GM12878 (cell line): ENCODE measurements at regions not wholly inside any gene's neighbourhood (a gene's known extent, or its start where the extent isn't known, plus 50 kb on each side); places are given as distances from the start of the nearest gene placed in this dataset.

Source experiments
- ATAC-seq: fragments of 200-7000 bp; cut with Tn5 transposase; 3 replicates; pipeline ENCODE4 v1.9.1; 2020; ENCODE audit warnings: mild to moderate bottlenecking, moderate library complexity
- BruUV-seq: library from RNA; stranded (reverse); fragments of 400-500 nt; replicated peaks from 2 replicates; lab custom pipeline; 2021; lab: Mats Ljungman, UMichigan
- CTCF ChIA-PET: fragments of 300-600 bp; sonication (Branson Sonifier 250); formaldehyde crosslinking; extraction: SDS; loops from one replicate; lab custom pipeline; 2021; ENCODE audit warnings: inconsistent platforms; lab: Yijun Ruan, JAX
- POLR2A ChIA-PET: fragments of 350-600 bp; formaldehyde crosslinking; extraction: SDS; loops from one replicate; lab custom pipeline; 2021; ENCODE audit warnings: inconsistent platforms; lab: Charles Lee
- RAD21 ChIA-PET: fragments of 300-600 bp; sonication (Branson Sonifier 250); formaldehyde crosslinking; loops from one replicate; lab custom pipeline; 2023; ENCODE audit warnings: antibody characterized with exemption; ENCODE audit not compliant: unreplicated experiment; lab: Charles Lee
- SMC1A ChIA-PET: fragments of 300-600 bp; sonication (Branson Sonifier 250); formaldehyde crosslinking; loops from one replicate; lab custom pipeline; 2023; ENCODE audit not compliant: unreplicated experiment, uncharacterized antibody; lab: Charles Lee
- DNase-seq: peaks from one replicate; pipeline ENCODE4 v3.0.0-alpha.2; 2011; ENCODE audit warnings: low read depth, low spot score
- FAIRE-seq: peaks from 3 replicates; lab custom pipeline; 2011; peaks lifted over from hg19 to GRCh38; lab: Jason Lieb, UNC
- H2AFZ ChIP-seq: 2 replicates; pipeline ENCODE4 v1.6.0; 2011; ENCODE audit warnings: low read depth, low read length, control low read depth; ENCODE audit not compliant: control insufficient read depth
- H3K27ac ChIP-seq: 2 replicates; pipeline ENCODE4 v1.5.1; 2011; ENCODE audit warnings: control low read depth; ENCODE audit not compliant: control insufficient read depth, insufficient read depth
- H3K27me3 ChIP-seq, 2 experiments: replicated peaks in 1 of 2; 2 replicates each; pipeline versions ENCODE4 v1.6.0 to v1.6.1; 2011; ENCODE audit warnings: low read length in 1 of 2; ENCODE audit not compliant: control insufficient read depth in 2 of 2, insufficient read depth in 2 of 2
- H3K36me3 ChIP-seq, 2 experiments: 2 replicates each; pipeline ENCODE4 v1.5.1; 2011; ENCODE audit warnings: low read length in 1 of 2; ENCODE audit not compliant: control insufficient read depth in 2 of 2, insufficient read depth in 2 of 2
- H3K4me1 ChIP-seq: 2 replicates; pipeline ENCODE4 v1.6.1; 2011; ENCODE audit warnings: mild to moderate bottlenecking, low read length, moderate library complexity, mixed read lengths; ENCODE audit not compliant: control insufficient read depth, insufficient read depth
- H3K4me2 ChIP-seq: 2 replicates; pipeline ENCODE4 v1.6.0; 2011; ENCODE audit warnings: control low read depth; ENCODE audit not compliant: control insufficient read depth, insufficient read depth
- H3K4me3 ChIP-seq: fragments of 200-600 bp; sonication (generic); 2 replicates; pipeline ENCODE4 v1.5.1; 2016
- H3K79me2 ChIP-seq: 2 replicates; pipeline ENCODE4 v1.6.0; 2011; ENCODE audit warnings: low read length; ENCODE audit not compliant: control insufficient read depth, insufficient read depth
- H3K9ac ChIP-seq: 2 replicates; pipeline ENCODE4 v1.8.0; 2011; ENCODE audit warnings: low read length, control low read depth, mixed read lengths; ENCODE audit not compliant: control insufficient read depth, insufficient read depth
- H3K9me3 ChIP-seq: replicated peaks from 3 replicates; pipeline ENCODE4 v1.5.1; 2011; ENCODE audit warnings: mild to moderate bottlenecking, low read length; ENCODE audit not compliant: control insufficient read depth, insufficient read depth
- H4K20me1 ChIP-seq: 2 replicates; pipeline ENCODE4 v1.6.0; 2011; ENCODE audit not compliant: control insufficient read depth, insufficient read depth
- EP300 ChIP-seq, 2 experiments: fragments of 150-350 bp in 1 of 2; IDR thresholded peaks; 2 replicates each; pipeline ENCODE4 v1.6.1; 2011 to 2012; ENCODE audit warnings: low read depth in 2 of 2, low read length in 2 of 2, borderline replicate concordance in 1 of 2, improper control_type of control experiment in 1 of 2, inconsistent platforms in 1 of 2; ENCODE audit not compliant: control insufficient read depth in 1 of 2
- GABPA ChIP-seq: IDR thresholded peaks from 2 replicates; pipeline ENCODE4 v1.6.1; 2014; ENCODE audit warnings: antibody characterized with exemption, low read depth, mild to moderate bottlenecking, inconsistent platforms
- HDAC6 ChIP-seq: fragments of 200-600 bp; sonication (generic); IDR thresholded peaks from one replicate; pipeline ENCODE4 v1.8.0; 2017; ENCODE audit warnings: antibody characterized with exemption; ENCODE audit not compliant: unreplicated experiment
- JUND ChIP-seq: IDR thresholded peaks from 2 replicates; pipeline ENCODE4 v1.6.1; 2012; ENCODE audit warnings: low read depth, mild to moderate bottlenecking, low read length, improper control_type of control experiment, moderate library complexity
- MXI1 ChIP-seq: fragments of 150-350 bp; IDR thresholded peaks from 2 replicates; pipeline ENCODE4 v1.6.1; 2011; ENCODE audit warnings: low read depth, mild to moderate bottlenecking, inconsistent platforms, low read length, improper control_type of control experiment
- NFXL1 ChIP-seq: fragments of 450-650 bp; IDR thresholded peaks from 2 replicates; pipeline ENCODE4 v1.6.1; 2017; ENCODE audit warnings: antibody characterized with exemption, mild to moderate bottlenecking, borderline replicate concordance
- NR2F1 ChIP-seq: fragments of 450-650 bp; conservative IDR thresholded peaks from 2 replicates; pipeline ENCODE4 v1.6.1; 2017; ENCODE audit warnings: mild to moderate bottlenecking
- NRF1 ChIP-seq: conservative IDR thresholded peaks from 2 replicates; pipeline ENCODE4 v1.6.1; 2011; ENCODE audit warnings: mild to moderate bottlenecking, low read depth, low read length, improper control_type of control experiment
- RAD51 ChIP-seq: fragments of 450-650 bp; IDR thresholded peaks from 2 replicates; pipeline ENCODE4 v1.6.1; 2016; ENCODE audit warnings: moderate library complexity, mild to moderate bottlenecking, inconsistent platforms
- STAT3 ChIP-seq: IDR thresholded peaks from 2 replicates; pipeline ENCODE4 v1.6.1; 2011; ENCODE audit warnings: low read depth, low read length, improper control_type of control experiment
- ZNF207 ChIP-seq: fragments of 450-650 bp; IDR thresholded peaks from 2 replicates; pipeline ENCODE4 v1.6.1; 2014; ENCODE audit warnings: antibody characterized with exemption, mild to moderate bottlenecking, borderline replicate concordance
- ZNF24 ChIP-seq: fragments of 450-650 bp; IDR thresholded peaks from 2 replicates; pipeline ENCODE4 v1.6.1; 2017; ENCODE audit warnings: antibody characterized with exemption, mild to moderate bottlenecking
- ZSCAN29 ChIP-seq: fragments of 450-650 bp; IDR thresholded peaks from 2 replicates; pipeline ENCODE4 v1.6.1; 2017; ENCODE audit warnings: mild to moderate bottlenecking, moderate library complexity
- WGBS: methylation state at CpG from one replicate; pipeline ENCODE4 v1.1.6; 2016; ENCODE audit warnings: low lambda C conversion rate; ENCODE audit not compliant: insufficient replicate concordance, insufficient coverage; ENCODE audit errors: missing lambda C conversion rate; 5-methylcytosine and 5-hydroxymethylcytosine counted together
- in situ Hi-C: fragments of 300-500 bp; cut with MboI; formaldehyde crosslinking; loops from 9 replicates; pipeline ENCODE4 v1.14.3; 2018; ENCODE audit warnings: mixed read lengths
- intact Hi-C: fragments of 100-400 bp; cut with micrococcal nuclease; formaldehyde crosslinking; loops from one replicate; pipeline ENCODE4 v1.14.2; 2022; ENCODE audit not compliant: unreplicated experiment
- TF ChIP-seq, protein P1 (sequence below): fragments of 450-650 bp; IDR thresholded peaks from 2 replicates; pipeline ENCODE4 v1.6.1; 2016; ENCODE audit warnings: mild to moderate bottlenecking, moderate library complexity, borderline replicate concordance
- TF ChIP-seq, protein P2 (sequence below): IDR thresholded peaks from 2 replicates; pipeline ENCODE4 v1.6.1; 2011; ENCODE audit warnings: low read depth, mild to moderate bottlenecking, low read length, moderate library complexity, borderline replicate concordance; ENCODE audit errors: extremely low read depth
- TF ChIP-seq, protein P3 (sequence below): fragments of 450-650 bp; formaldehyde crosslinking; IDR thresholded peaks from 2 replicates; pipeline ENCODE4 v1.5.0; 2022; ENCODE audit warnings: mild to moderate bottlenecking, missing genetic modification characterization
- TF ChIP-seq, protein P4 (sequence below): IDR thresholded peaks from 2 replicates; pipeline ENCODE4 v1.6.1; 2012; ENCODE audit warnings: low read depth, low read length, improper control_type of control experiment

DNA sequence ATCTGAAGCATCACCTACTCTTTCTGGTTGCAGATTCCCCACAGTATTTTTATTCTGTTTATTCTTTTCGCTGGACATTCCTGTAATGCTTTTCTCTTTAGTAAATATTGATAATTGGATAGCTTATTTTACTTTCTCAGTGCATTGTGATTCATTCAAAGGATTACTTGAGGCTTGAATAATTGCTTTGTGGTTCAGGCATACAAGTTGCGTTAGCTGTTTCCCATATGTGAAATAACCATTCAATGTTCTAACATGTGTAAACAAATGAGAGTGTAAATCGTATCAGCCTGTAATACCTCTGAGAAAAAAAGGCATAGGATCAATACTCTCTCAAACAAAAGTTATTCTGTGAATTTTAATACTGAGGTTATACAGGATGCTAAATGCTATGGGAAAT lies 1004.2 kb upstream of the SEL1L start:
- Histone ChIP-seq H4K20me1 (no peaks in the 10 kb centered on the region), H3K4me3 (no peak overlapping the region), H3K27ac (no peak overlapping the region), H3K79me2 (no peaks in the 10 kb centered on the region), H3K27me3 (no peaks in the 10 kb centered on the region), H3K9ac (no peak overlapping the region), H3K4me2 (no peak overlapping the region), H3K36me3 (no peaks in the 10 kb centered on the region), H2AFZ (no peak overlapping the region), H3K4me1 (no peaks in the 10 kb centered on the region), H3K9me3 (no peaks in the 10 kb centered on the region)
- POLR2A ChIA-PET, result no interaction called here
- in situ Hi-C loops, result no loop called here
- SMC1A ChIA-PET, result no interaction called here
- ATAC-seq, result no peak
- RAD21 ChIA-PET, result no interaction called here
- intact Hi-C loops, result no loop called here
- DNase-seq, result no peak
- BruUV-seq, result no TSS peak
- WGBS, result 12% methylated on average over 3 of the region's 3 CpGs
- no peak for FAIRE-seq
- CTCF ChIA-PET, result no interaction called here
- TF ChIP-seq, protein P1, sequence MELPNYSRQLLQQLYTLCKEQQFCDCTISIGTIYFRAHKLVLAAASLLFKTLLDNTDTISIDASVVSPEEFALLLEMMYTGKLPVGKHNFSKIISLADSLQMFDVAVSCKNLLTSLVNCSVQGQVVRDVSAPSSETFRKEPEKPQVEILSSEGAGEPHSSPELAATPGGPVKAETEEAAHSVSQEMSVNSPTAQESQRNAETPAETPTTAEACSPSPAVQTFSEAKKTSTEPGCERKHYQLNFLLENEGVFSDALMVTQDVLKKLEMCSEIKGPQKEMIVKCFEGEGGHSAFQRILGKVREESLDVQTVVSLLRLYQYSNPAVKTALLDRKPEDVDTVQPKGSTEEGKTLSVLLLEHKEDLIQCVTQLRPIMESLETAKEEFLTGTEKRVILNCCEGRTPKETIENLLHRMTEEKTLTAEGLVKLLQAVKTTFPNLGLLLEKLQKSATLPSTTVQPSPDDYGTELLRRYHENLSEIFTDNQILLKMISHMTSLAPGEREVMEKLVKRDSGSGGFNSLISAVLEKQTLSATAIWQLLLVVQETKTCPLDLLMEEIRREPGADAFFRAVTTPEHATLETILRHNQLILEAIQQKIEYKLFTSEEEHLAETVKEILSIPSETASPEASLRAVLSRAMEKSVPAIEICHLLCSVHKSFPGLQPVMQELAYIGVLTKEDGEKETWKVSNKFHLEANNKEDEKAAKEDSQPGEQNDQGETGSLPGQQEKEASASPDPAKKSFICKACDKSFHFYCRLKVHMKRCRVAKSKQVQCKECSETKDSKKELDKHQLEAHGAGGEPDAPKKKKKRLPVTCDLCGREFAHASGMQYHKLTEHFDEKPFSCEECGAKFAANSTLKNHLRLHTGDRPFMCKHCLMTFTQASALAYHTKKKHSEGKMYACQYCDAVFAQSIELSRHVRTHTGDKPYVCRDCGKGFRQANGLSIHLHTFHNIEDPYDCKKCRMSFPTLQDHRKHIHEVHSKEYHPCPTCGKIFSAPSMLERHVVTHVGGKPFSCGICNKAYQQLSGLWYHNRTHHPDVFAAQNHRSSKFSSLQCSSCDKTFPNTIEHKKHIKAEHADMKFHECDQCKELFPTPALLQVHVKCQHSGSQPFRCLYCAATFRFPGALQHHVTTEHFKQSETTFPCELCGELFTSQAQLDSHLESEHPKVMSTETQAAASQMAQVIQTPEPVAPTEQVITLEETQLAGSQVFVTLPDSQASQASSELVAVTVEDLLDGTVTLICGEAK, result no peak
- no peak for TF ChIP-seq MXI1
- TF ChIP-seq STAT3, result no peak
- TF ChIP-seq, protein P2, sequence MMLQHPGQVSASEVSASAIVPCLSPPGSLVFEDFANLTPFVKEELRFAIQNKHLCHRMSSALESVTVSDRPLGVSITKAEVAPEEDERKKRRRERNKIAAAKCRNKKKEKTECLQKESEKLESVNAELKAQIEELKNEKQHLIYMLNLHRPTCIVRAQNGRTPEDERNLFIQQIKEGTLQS, result no peak
- TF ChIP-seq EP300 (IDR thresholded peaks at IDR 0.05; ENCODE audit: borderline replicate concordance in 1 of 2, control insufficient read depth in 1 of 2, low read depth in 2 of 2, low read length in 2 of 2), result no peak
- TF ChIP-seq GABPA, result no peak
- no peak for TF ChIP-seq HDAC6
- TF ChIP-seq, protein P3, sequence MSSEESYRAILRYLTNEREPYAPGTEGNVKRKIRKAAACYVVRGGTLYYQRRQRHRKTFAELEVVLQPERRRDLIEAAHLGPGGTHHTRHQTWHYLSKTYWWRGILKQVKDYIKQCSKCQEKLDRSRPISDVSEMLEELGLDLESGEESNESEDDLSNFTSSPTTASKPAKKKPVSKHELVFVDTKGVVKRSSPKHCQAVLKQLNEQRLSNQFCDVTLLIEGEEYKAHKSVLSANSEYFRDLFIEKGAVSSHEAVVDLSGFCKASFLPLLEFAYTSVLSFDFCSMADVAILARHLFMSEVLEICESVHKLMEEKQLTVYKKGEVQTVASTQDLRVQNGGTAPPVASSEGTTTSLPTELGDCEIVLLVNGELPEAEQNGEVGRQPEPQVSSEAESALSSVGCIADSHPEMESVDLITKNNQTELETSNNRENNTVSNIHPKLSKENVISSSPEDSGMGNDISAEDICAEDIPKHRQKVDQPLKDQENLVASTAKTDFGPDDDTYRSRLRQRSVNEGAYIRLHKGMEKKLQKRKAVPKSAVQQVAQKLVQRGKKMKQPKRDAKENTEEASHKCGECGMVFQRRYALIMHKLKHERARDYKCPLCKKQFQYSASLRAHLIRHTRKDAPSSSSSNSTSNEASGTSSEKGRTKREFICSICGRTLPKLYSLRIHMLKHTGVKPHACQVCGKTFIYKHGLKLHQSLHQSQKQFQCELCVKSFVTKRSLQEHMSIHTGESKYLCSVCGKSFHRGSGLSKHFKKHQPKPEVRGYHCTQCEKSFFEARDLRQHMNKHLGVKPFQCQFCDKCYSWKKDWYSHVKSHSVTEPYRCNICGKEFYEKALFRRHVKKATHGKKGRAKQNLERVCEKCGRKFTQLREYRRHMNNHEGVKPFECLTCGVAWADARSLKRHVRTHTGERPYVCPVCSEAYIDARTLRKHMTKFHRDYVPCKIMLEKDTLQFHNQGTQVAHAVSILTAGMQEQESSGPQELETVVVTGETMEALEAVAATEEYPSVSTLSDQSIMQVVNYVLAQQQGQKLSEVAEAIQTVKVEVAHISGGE, result no peak
- TF ChIP-seq ZSCAN29, result no peak
- no peak for TF ChIP-seq RAD51
- no peak for TF ChIP-seq NR2F1
- no peak for TF ChIP-seq NFXL1
- TF ChIP-seq, protein P4, sequence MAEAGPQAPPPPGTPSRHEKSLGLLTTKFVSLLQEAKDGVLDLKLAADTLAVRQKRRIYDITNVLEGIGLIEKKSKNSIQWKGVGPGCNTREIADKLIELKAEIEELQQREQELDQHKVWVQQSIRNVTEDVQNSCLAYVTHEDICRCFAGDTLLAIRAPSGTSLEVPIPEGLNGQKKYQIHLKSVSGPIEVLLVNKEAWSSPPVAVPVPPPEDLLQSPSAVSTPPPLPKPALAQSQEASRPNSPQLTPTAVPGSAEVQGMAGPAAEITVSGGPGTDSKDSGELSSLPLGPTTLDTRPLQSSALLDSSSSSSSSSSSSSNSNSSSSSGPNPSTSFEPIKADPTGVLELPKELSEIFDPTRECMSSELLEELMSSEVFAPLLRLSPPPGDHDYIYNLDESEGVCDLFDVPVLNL, result no peak
- TF ChIP-seq ZNF24, result no peak
- no peak for TF ChIP-seq ZNF207
- no peak for TF ChIP-seq JUND
- no peak for TF ChIP-seq NRF1
